Testis (tissue), 2 donors: ENCODE measurements at regions not wholly inside any gene's neighbourhood (a gene's known extent, or its start where the extent isn't known, plus 50 kb on each side); places are given as distances from the start of the nearest gene placed in this dataset.

Experiments used
- DNase-seq: peaks from one replicate; pipeline ENCODE4 v3.0.0-alpha.2; 2019
- H3K27ac ChIP-seq, 2 donors: fragments of 200-600 bp; sonication (generic); one replicate each; pipeline ENCODE4 v1.5.1; 2019
- H3K27me3 ChIP-seq: fragments of 200-600 bp; sonication (generic); one replicate; pipeline ENCODE4 v1.5.1; 2019
- H3K36me3 ChIP-seq: fragments of 200-600 bp; sonication (generic); one replicate; pipeline ENCODE4 v1.5.1; 2017; ENCODE audit warnings: low read depth; ENCODE audit errors: missing control alignments
- H3K4me1 ChIP-seq: fragments of 200-600 bp; sonication (generic); one replicate; pipeline ENCODE4 v1.5.1; 2019
- H3K4me3 ChIP-seq, 2 donors: fragments of 200-600 bp; sonication (generic); one replicate each; pipeline ENCODE4 v1.5.1; 2017 to 2019
- H3K9me3 ChIP-seq: fragments of 200-600 bp; sonication (generic); one replicate; pipeline ENCODE4 v1.5.1; 2017
- POLR2A ChIP-seq: fragments of 450-650 bp; IDR thresholded peaks from one replicate; pipeline ENCODE4 v1.6.1; 2017; ENCODE audit warnings: antibody characterized with exemption, mild to moderate bottlenecking, moderate library complexity
- WGBS, 2 donors: methylation state at CpG; one replicate each; pipeline ENCODE4 v1.1.5; 2018; 5-methylcytosine and 5-hydroxymethylcytosine counted together
- intact Hi-C: fragments of 100-400 bp; cut with DNase I; formaldehyde crosslinking; loops from one replicate; pipeline ENCODE4 v1.15.1; 2023; ENCODE audit warnings: low total_unique reads
- TF ChIP-seq, protein P1 (sequence below), 3 experiments: fragments of 450-650 bp in 2 of 3; fragments of 200-600 bp in 1 of 3; sonication (generic) in 1 of 3; IDR thresholded peaks; one replicate each; pipeline ENCODE4 v1.5.1; 2016 to 2019; ENCODE audit warnings: antibody characterized with exemption in 3 of 3, mild to moderate bottlenecking in 2 of 3, moderate library complexity in 1 of 3

DNA sequence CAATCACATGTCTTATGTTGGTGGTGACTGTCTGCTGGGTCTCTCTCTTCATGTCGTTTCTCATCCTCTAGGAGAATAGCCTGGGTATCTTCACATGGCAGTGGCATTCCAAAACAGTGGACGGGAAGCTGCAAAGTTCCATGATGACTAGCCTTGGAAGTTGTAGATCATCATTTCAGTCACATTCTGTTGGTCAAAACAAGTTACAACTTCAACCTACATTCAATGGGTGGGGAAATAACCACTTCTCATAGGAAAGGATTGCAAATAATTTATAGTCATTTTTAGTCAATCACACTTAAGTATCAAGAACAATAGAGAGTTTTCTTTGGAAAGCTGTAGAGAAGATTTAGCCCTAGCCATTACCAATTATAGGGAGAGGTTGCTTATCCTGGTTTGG is 395.0 kb upstream of the CDH2 start:
- Histone ChIP-seq H3K27ac (no peak overlapping the region), H3K27me3 (no peaks in the 10 kb centered on the region), H3K4me1 (no peaks in the 10 kb centered on the region), H3K9me3 (no peaks in the 10 kb centered on the region), H3K36me3 (no peaks in the 10 kb centered on the region), H3K4me3 (no peak overlapping the region)
- TF ChIP-seq, protein P1, sequence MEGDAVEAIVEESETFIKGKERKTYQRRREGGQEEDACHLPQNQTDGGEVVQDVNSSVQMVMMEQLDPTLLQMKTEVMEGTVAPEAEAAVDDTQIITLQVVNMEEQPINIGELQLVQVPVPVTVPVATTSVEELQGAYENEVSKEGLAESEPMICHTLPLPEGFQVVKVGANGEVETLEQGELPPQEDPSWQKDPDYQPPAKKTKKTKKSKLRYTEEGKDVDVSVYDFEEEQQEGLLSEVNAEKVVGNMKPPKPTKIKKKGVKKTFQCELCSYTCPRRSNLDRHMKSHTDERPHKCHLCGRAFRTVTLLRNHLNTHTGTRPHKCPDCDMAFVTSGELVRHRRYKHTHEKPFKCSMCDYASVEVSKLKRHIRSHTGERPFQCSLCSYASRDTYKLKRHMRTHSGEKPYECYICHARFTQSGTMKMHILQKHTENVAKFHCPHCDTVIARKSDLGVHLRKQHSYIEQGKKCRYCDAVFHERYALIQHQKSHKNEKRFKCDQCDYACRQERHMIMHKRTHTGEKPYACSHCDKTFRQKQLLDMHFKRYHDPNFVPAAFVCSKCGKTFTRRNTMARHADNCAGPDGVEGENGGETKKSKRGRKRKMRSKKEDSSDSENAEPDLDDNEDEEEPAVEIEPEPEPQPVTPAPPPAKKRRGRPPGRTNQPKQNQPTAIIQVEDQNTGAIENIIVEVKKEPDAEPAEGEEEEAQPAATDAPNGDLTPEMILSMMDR (IDR thresholded peaks at IDR 0.05) = no peak
- TF ChIP-seq POLR2A = no peak
- no peak for DNase-seq
- intact Hi-C loops = no loop called here
- WGBS, 2 donors = 87 to 94% methylated on average over 2 of the region's 2 CpGs

DNA sequence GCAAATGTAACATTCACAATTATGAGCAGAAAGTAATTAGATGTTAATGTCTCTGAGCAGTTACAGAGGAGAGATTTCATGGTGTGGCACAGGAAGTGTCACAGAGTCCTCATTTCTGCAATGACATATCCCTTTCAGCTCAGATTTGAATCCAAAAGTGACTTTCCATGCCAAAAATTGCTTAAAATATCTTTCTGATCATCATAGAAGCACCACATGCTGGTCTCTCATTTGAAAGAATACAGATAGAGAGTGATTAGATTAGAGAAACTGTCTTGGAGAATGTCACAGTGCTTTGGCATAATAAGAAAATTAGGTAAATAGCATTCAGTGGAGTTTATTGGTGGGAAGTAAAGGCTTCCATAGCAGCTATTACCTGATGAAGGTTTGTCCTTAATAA is 383.4 kb upstream of the CDH2 start:
- Histone ChIP-seq H3K4me3 (no peak overlapping the region), H3K27ac (no peak overlapping the region), H3K4me1 (no peaks in the 10 kb centered on the region), H3K9me3 (no peaks in the 10 kb centered on the region), H3K27me3 (no peaks in the 10 kb centered on the region), H3K36me3 (no peaks in the 10 kb centered on the region)
- intact Hi-C loops = no loop called here
- no peak for DNase-seq
- TF ChIP-seq, protein P1 (IDR thresholded peaks at IDR 0.05) = no peak
- no peak for TF ChIP-seq POLR2A

- H3K27me3 ChIP-seq = no peaks in the 10 kb centered on the region
- no peak overlapping the region for H3K4me3 ChIP-seq
- 30 to 49% methylated on average over 1 of the region's 1 CpG for WGBS, 2 donors
- DNase-seq = no peak
- intact Hi-C loops = no loop called here
- TF ChIP-seq POLR2A = no peak
- TF ChIP-seq, protein P1 (IDR thresholded peaks at IDR 0.05) = no peak
- H3K27ac ChIP-seq = no peak overlapping the region
- H3K9me3 ChIP-seq = no peaks in the 10 kb centered on the region
- no peaks in the 10 kb centered on the region for H3K4me1 ChIP-seq
- no peaks in the 10 kb centered on the region for H3K36me3 ChIP-seq
Measured at GRCh38 chr18:28559511-28559910, 382.6 kb upstream of the CDH2 start.

DNA sequence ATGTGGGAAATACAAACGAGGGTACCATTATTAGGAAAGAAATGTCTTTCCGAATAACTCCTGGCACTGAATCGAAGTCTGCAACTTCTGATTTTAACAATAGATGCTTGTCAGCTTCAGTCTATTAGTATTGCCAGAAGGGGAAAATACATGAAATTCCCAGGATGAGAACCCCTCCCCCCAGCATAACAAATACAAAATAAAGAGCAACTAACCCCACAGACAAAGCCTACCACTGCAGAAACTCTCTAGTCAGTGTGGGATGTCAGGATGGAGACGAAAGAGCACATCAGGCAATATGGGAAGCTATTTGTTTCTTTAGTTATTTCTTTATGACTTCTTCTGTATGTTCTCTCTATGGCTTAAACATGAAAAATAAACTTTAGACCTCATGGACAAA is 365.0 kb upstream of the CDH2 start:
- 61 to 72% methylated on average over 4 of the region's 4 CpGs for WGBS, 2 donors
- no peak for TF ChIP-seq POLR2A
- TF ChIP-seq, protein P1 (IDR thresholded peaks at IDR 0.05) = no peak
- H3K4me3 ChIP-seq = no peak overlapping the region
- intact Hi-C loops = no loop called here
- H3K27me3 ChIP-seq = no peaks in the 10 kb centered on the region
- no peak overlapping the region for H3K27ac ChIP-seq
- H3K9me3 ChIP-seq = no peaks in the 10 kb centered on the region
- no peaks in the 10 kb centered on the region for H3K36me3 ChIP-seq
- DNase-seq = no peak
- no peaks in the 10 kb centered on the region for H3K4me1 ChIP-seq

DNA sequence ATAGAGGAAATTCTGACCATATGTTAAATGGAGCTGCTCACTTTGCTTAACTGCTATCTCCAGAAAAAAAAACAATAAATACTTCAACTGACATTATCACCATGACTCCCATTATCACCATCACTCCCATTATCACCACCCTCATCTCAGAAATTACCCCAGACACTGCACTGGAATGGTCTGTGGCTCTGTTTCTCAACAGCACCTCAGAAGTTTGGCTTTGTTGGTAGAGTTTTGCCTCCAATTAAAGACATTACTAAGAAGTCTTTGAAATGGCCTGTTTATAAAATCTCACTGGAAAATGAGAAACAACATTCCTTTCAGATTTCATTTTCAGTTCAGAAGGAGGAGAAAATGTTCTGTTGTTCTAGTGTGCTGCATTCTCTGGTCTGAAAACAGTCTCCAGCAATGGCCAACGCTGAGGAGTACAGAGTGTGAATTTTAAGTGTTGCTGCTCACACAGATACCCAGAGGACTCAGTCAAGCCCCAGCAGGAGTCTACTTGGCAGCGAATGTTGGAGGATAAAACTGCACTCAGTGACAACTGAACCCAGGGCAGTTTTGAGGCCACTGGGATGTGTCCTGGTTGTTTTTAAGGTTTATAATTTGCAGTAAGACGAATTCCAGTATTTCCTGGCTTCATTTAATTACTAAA is 364.5 kb upstream of the CDH2 start:
- no peak for DNase-seq
- H3K4me3 ChIP-seq = no peak overlapping the region
- 41 to 47% methylated on average over 3 of the region's 3 CpGs for WGBS, 2 donors
- H3K27ac ChIP-seq = no peak overlapping the region
- no peak for TF ChIP-seq POLR2A
- TF ChIP-seq, protein P1 (IDR thresholded peaks at IDR 0.05) = no peak
- intact Hi-C loops = no loop called here
- no peaks in the 10 kb centered on the region for H3K27me3 ChIP-seq
- H3K9me3 ChIP-seq = no peaks in the 10 kb centered on the region
- H3K4me1 ChIP-seq = no peaks in the 10 kb centered on the region
- H3K36me3 ChIP-seq = no peaks in the 10 kb centered on the region
